Transverse colon (tissue), 4 donors: ENCODE measurements at regions not wholly inside any gene's neighbourhood (a gene's known extent, or its start where the extent isn't known, plus 50 kb on each side); places are given as distances from the start of the nearest gene placed in this dataset.
"Not testable (repeated sequence)": the region's sequence is repeated elsewhere in the genome, so short reads cannot be mapped to it uniquely, and the experiment has no call there.

ENCODE experiments used
- DNase-seq: peaks from one replicate; pipeline ENCODE4 v3.0.0-alpha.2; 2019
- H3K27ac ChIP-seq, 4 donors: fragments of 200-600 bp; sonication (generic); 2 replicates each; pipeline ENCODE4 v1.5.1; 2016 to 2018; ENCODE audit warnings: inconsistent platforms in 4 of 4
- H3K27me3 ChIP-seq: fragments of 200-600 bp; sonication (generic); 2 replicates; pipeline ENCODE4 v1.5.1; 2017; ENCODE audit warnings: inconsistent platforms
- H3K36me3 ChIP-seq, 4 donors: fragments of 200-600 bp; sonication (generic); 2 replicates each; pipeline ENCODE4 v1.5.1; 2017 to 2019; ENCODE audit warnings: inconsistent platforms in 4 of 4
- H3K4me1 ChIP-seq, 4 donors: fragments of 200-600 bp; sonication (generic); 2 replicates each; pipeline ENCODE4 v1.5.1; 2017 to 2020; ENCODE audit warnings: inconsistent platforms in 4 of 4
- H3K4me3 ChIP-seq, 4 donors: fragments of 200-600 bp; sonication (generic); 1 replicate in 1 of 4; 2 replicates in 3 of 4; pipeline versions ENCODE4 v1.5.1 to v1.6.1; 2017 to 2019; ENCODE audit warnings: inconsistent platforms in 4 of 4
- H3K9me3 ChIP-seq, 2 donors: fragments of 200-600 bp; sonication (generic); 2 replicates each; pipeline ENCODE4 v1.5.1; 2017 to 2019; ENCODE audit warnings: inconsistent platforms in 2 of 2
- EP300 ChIP-seq: sonication (generic); formaldehyde crosslinking; IDR thresholded peaks from one replicate; pipeline ENCODE4 v1.6.1; 2017; ENCODE audit warnings: antibody characterized with exemption, low read depth
- POLR2A ChIP-seq: fragments of 450-650 bp; IDR thresholded peaks from one replicate; pipeline ENCODE4 v1.6.1; 2016; ENCODE audit warnings: antibody characterized with exemption, mild to moderate bottlenecking, moderate library complexity
- POLR2AphosphoS5 ChIP-seq, 3 donors: sonication (generic); formaldehyde crosslinking; IDR thresholded peaks; one replicate each; pipeline ENCODE4 v1.6.1; 2016; ENCODE audit warnings: antibody characterized with exemption in 3 of 3
- WGBS, 2 donors: methylation state at CpG; one replicate each; pipeline ENCODE4 v1.1.5; 2018; ENCODE audit warnings: low coverage in 1 of 2; 5-methylcytosine and 5-hydroxymethylcytosine counted together
- in situ Hi-C, 4 donors: fragments of 200-750 bp; cut with MboI; loops; one replicate each; pipeline versions ENCODE4 v1.15.0 to v1.15.1; 2017; ENCODE audit warnings: low sequenced_read_pairs in 3 of 4, low pct_ligation_motif_present in 1 of 4, low pct_unique_long_range_greater_than_20kb in 1 of 4
- intact Hi-C: fragments of 100-400 bp; cut with DNase I; formaldehyde crosslinking; loops from one replicate; pipeline ENCODE4 v1.15.1; 2023; ENCODE audit warnings: low total_unique reads
- TF ChIP-seq, protein P1 (sequence below), 5 experiments: fragments of 200-600 bp in 3 of 5; fragments of 450-650 bp in 2 of 5; sonication (generic) in 3 of 5; IDR thresholded peaks; 1 replicate in 2 of 5; 2 replicates in 3 of 5; pipeline ENCODE4 v1.5.1; 2016 to 2017; ENCODE audit warnings: antibody characterized with exemption in 5 of 5, inconsistent platforms in 3 of 5, mild to moderate bottlenecking in 2 of 5, moderate library complexity in 1 of 5

DNA sequence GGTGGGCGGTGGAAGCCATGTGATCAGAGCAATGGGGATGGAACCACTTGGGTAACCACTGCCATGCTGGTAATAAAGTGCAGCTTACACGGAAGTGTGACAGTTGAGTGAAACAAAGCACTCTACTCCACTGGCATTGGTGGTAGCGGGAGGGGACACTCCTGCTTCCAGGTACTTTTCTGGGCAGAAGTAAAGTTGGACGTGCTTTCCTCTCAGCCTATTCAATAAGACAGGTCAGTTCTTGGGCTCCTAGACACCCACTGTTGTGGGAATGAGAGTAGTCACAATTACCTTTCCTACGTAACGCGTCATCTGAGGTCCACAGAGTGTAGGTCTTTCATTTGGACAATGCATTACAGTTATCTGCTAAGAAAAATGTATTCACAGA lies 51.7 kb upstream of the CHD2 start:
- 95 to 96% methylated on average over 4 to 7 of the region's 7 CpGs for WGBS, 2 donors

DNA sequence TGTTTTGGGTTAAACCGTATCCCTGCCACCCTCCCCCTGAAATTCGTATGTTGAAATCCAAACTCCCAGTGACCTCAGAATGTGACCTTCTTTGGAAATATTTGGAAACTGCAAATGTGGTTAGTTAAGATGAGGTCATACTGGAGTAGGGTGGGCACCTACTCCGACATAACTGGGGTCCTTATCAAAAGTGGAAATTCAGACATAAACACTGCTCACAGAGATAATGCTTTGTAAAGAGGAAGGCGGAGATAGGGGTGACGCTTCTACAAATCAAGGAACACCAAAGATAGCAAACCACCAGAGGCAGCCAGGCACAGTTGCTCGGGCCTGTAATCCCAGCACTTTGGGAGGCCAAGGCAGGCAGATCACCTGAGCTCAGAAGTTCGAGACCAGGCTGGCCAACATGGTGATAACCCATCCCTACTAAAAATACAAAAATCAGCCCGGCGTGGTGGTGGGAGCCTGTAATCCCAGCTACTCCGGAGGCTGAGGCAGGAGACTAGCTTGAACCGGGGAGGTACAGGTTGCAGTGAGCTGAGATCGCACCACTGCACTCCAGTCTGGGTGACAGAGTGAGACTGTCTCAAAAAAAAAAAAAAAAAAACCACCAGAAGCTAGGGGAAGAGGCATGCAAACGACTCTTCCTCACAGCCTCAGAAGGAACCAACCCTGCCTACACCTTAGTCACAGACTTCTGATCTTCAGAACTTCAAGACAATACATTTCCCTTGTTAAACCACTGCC lies 51.1 kb upstream of the CHD2 start:
- H3K36me3 ChIP-seq = no peaks in the 10 kb centered on the region
- H3K4me1 ChIP-seq = peaks cover 0 to 34% (median 19%) of the 10 kb centered on the region in 4 donors
- no peaks in the 10 kb centered on the region for H3K27me3 ChIP-seq
- TF ChIP-seq POLR2A = no peak
- TF ChIP-seq, protein P1, sequence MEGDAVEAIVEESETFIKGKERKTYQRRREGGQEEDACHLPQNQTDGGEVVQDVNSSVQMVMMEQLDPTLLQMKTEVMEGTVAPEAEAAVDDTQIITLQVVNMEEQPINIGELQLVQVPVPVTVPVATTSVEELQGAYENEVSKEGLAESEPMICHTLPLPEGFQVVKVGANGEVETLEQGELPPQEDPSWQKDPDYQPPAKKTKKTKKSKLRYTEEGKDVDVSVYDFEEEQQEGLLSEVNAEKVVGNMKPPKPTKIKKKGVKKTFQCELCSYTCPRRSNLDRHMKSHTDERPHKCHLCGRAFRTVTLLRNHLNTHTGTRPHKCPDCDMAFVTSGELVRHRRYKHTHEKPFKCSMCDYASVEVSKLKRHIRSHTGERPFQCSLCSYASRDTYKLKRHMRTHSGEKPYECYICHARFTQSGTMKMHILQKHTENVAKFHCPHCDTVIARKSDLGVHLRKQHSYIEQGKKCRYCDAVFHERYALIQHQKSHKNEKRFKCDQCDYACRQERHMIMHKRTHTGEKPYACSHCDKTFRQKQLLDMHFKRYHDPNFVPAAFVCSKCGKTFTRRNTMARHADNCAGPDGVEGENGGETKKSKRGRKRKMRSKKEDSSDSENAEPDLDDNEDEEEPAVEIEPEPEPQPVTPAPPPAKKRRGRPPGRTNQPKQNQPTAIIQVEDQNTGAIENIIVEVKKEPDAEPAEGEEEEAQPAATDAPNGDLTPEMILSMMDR (IDR thresholded peaks at IDR 0.05) = no peak
- no peak for TF ChIP-seq EP300
- peak in 1 of 3 donors; percentile 31 for TF ChIP-seq POLR2AphosphoS5 (IDR thresholded peaks at IDR 0.05)
- DNase-seq = no peak
- in situ Hi-C loops (no loop called here), intact Hi-C loops (no loop called here)
- H3K4me3 ChIP-seq = no peak overlapping the region
- WGBS, 2 donors = 80 to 85% methylated on average over 8 to 13 of the region's 13 CpGs
- no peak overlapping the region for H3K27ac ChIP-seq
- no peaks in the 10 kb centered on the region for H3K9me3 ChIP-seq

More for the DNA sequence above, 51.7 kb upstream of the CHD2 start:
- H3K27ac ChIP-seq = no peak overlapping the region
- no peak overlapping the region for H3K4me3 ChIP-seq
- intact Hi-C loops (no loop called here), in situ Hi-C loops (no loop called here)
- H3K27me3 ChIP-seq = no peaks in the 10 kb centered on the region
- no peak for DNase-seq
- no peak for TF ChIP-seq POLR2A
- TF ChIP-seq, protein P1 (IDR thresholded peaks at IDR 0.05) = no peak
- H3K4me1 ChIP-seq = peaks cover 0 to 34% (median 19%) of the 10 kb centered on the region in 4 donors
- no peaks in the 10 kb centered on the region for H3K9me3 ChIP-seq
- H3K36me3 ChIP-seq = no peaks in the 10 kb centered on the region

DNA sequence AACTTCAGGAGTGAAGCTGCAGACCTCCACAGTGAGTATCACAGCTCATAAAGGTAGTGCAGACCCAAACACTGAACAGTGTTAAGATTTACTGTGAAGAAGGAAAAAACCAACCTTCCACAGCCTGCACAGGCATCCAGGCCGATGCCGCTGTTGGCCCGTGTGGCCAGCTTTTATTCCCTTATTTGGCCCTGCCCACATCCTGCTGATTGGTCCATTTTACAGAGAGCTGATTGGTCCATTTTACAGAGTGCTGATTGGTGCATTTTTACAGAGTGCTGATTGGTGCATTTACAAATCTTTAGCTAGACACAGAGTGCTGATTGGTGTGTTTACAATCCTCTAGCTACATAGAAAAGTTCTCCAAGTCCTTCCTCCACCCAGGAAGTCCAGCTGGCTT lies 49.9 kb upstream of the CHD2 start:
- DNase-seq, in situ Hi-C loops, H3K36me3 ChIP-seq, intact Hi-C loops, H3K9me3 ChIP-seq, H3K4me3 ChIP-seq, H3K27ac ChIP-seq, H3K27me3 ChIP-seq: not testable (repeated sequence)
- 87% methylated on average over 3 of the region's 3 CpGs; no CpG with 5 or more reads in 1 of the 2 donors for WGBS, 2 donors
- peaks cover 0 to 25% (median 10%) of the 10 kb centered on the region in 4 donors for H3K4me1 ChIP-seq
